A673 (cell line): ENCODE measurements at regions not wholly inside any gene's neighbourhood (a gene's known extent, or its start where the extent isn't known, plus 50 kb on each side); places are given as distances from the start of the nearest gene placed in this dataset.

Experiments used
- BruUV-seq: library from RNA; stranded (reverse); fragments of 400-500 nt; replicated peaks from 2 replicates; lab custom pipeline; 2021; lab: Mats Ljungman, UMichigan
- CTCF ChIA-PET: fragments of 300-600 bp; sonication (Branson Sonifier 250); formaldehyde crosslinking; loops from one replicate; lab custom pipeline; 2022; ENCODE audit warnings: antibody characterized with exemption; lab: Charles Lee
- POLR2A ChIA-PET: fragments of 300-600 bp; sonication (Branson Sonifier 250); formaldehyde crosslinking; loops from one replicate; lab custom pipeline; 2022; ENCODE audit warnings: antibody characterized with exemption; ENCODE audit not compliant: low non-redundant PET; lab: Charles Lee
- DNase-seq: peaks from one replicate; pipeline ENCODE4 v3.0.0-alpha.2; 2015; ENCODE audit warnings: low spot score
- H3K27ac ChIP-seq: fragments of 200-600 bp; sonication (generic); 2 replicates; pipeline ENCODE4 v1.5.1; 2016; ENCODE audit warnings: mixed run types, low read depth, mild to moderate bottlenecking, mixed read lengths, antibody characterized with exemption, low read length; ENCODE audit not compliant: poor library complexity, severe bottlenecking
- H3K27me3 ChIP-seq: fragments of 200-600 bp; sonication (generic); replicated peaks from 2 replicates; pipeline ENCODE4 v1.6.1; 2017; ENCODE audit warnings: mixed run types, low read depth, mild to moderate bottlenecking, mixed read lengths, antibody characterized with exemption, low read length; ENCODE audit not compliant: insufficient read depth, poor library complexity
- H3K36me3 ChIP-seq: fragments of 200-600 bp; sonication (generic); 2 replicates; pipeline ENCODE4 v1.6.1; 2016; ENCODE audit warnings: mixed run types, mild to moderate bottlenecking, mixed read lengths, antibody characterized with exemption, low read length; ENCODE audit not compliant: insufficient read depth, poor library complexity, severe bottlenecking
- H3K4me1 ChIP-seq: fragments of 200-600 bp; sonication (generic); 2 replicates; pipeline ENCODE4 v1.6.1; 2017; ENCODE audit warnings: mixed run types, mild to moderate bottlenecking, mixed read lengths, antibody characterized with exemption, low read length; ENCODE audit not compliant: insufficient read depth, poor library complexity, severe bottlenecking
- H3K4me3 ChIP-seq: fragments of 200-600 bp; sonication (generic); 2 replicates; pipeline ENCODE4 v1.5.1; 2016; ENCODE audit warnings: low read depth, mixed run types, mild to moderate bottlenecking, mixed read lengths, low read length; ENCODE audit not compliant: poor library complexity, severe bottlenecking
- H3K9me3 ChIP-seq: fragments of 200-600 bp; sonication (generic); 2 replicates; pipeline ENCODE4 v1.6.1; 2016; ENCODE audit warnings: mixed run types, low read depth, mild to moderate bottlenecking, mixed read lengths, antibody characterized with exemption, low read length; ENCODE audit not compliant: poor library complexity, severe bottlenecking
- CTCF ChIP-seq: fragments of 300-800, 200-600 bp; sonication (generic); conservative IDR thresholded peaks from 2 replicates; pipeline ENCODE4 v1.5.1; 2017; ENCODE audit warnings: low read depth, mild to moderate bottlenecking, antibody characterized with exemption, low read length, moderate library complexity, mixed read lengths
- EZH2 ChIP-seq: fragments of 200-600 bp; sonication (generic); IDR thresholded peaks from 2 replicates; pipeline ENCODE4 v1.6.1; 2017; ENCODE audit warnings: borderline replicate concordance, low read depth, mild to moderate bottlenecking, mixed read lengths, antibody characterized with exemption, low read length; ENCODE audit not compliant: poor library complexity, severe bottlenecking
- intact Hi-C: fragments of 100-400 bp; cut with micrococcal nuclease; formaldehyde crosslinking; loops from one replicate; pipeline ENCODE4 v1.10.0; 2022; ENCODE audit not compliant: unreplicated experiment

GRCh38 chr20:22407237-22408193 is 176.9 kb downstream of the FOXA2 start:
- Histone ChIP-seq H3K4me1 (no peaks in the 10 kb centered on the region), H3K36me3 (no peaks in the 10 kb centered on the region), H3K4me3 (no peak overlapping the region), H3K27ac (no peak overlapping the region), H3K9me3 (no peaks in the 10 kb centered on the region), H3K27me3 (peaks cover 36% of the 10 kb centered on the region)
- no peak for TF ChIP-seq CTCF
- intact Hi-C loops: no loop called here
- ChIA-PET CTCF (no interaction called here), POLR2A (no interaction called here)
- no TSS peak for BruUV-seq
- no peak for DNase-seq

DNA sequence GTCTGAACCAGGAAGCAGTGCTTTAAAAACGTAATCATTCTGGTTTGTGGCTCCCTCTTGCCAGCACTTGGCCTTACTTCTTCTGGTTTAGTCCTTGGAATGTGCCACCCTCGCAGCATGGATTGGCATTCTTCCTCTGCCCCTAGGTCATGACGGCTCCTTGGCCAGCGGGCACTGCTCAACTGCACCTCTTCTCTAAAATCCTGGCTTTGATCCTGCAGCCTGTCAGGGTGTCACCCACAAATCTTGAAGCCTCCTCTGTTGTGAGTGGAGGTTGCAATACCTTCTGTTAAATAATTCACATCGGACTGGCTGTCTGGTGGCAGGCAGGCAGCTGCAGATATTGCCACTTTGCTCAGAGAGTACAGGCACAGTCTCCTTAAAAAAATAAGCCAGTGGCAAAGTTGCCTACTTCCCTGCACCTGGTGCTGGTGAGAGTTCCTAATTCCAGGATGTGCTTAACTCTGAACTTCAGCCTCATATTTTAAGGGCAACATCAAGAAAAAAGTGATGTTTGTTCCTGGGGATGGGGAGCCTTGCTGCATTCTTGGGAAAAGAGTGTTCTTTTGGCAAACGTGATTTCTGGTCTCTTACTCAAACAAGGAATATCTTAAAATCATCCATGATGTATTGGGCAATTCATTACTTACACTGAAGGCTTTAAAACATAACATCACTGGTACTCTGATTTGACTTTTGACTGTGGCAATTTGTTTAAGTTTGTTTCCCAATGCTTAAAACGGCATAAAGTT is 179.8 kb downstream of the FOXA2 start:
- no peak overlapping the region for H3K27ac ChIP-seq
- no peak overlapping the region for H3K4me3 ChIP-seq
- TF ChIP-seq EZH2 (no peak), CTCF (no peak)
- no peak for DNase-seq
- no peaks in the 10 kb centered on the region for H3K9me3 ChIP-seq
- intact Hi-C loops: no loop called here
- peaks cover 52% of the 10 kb centered on the region for H3K27me3 ChIP-seq
- H3K36me3 ChIP-seq: no peaks in the 10 kb centered on the region
- ChIA-PET CTCF (no interaction called here), POLR2A (no interaction called here)
- no peaks in the 10 kb centered on the region for H3K4me1 ChIP-seq
- BruUV-seq: no TSS peak

DNA sequence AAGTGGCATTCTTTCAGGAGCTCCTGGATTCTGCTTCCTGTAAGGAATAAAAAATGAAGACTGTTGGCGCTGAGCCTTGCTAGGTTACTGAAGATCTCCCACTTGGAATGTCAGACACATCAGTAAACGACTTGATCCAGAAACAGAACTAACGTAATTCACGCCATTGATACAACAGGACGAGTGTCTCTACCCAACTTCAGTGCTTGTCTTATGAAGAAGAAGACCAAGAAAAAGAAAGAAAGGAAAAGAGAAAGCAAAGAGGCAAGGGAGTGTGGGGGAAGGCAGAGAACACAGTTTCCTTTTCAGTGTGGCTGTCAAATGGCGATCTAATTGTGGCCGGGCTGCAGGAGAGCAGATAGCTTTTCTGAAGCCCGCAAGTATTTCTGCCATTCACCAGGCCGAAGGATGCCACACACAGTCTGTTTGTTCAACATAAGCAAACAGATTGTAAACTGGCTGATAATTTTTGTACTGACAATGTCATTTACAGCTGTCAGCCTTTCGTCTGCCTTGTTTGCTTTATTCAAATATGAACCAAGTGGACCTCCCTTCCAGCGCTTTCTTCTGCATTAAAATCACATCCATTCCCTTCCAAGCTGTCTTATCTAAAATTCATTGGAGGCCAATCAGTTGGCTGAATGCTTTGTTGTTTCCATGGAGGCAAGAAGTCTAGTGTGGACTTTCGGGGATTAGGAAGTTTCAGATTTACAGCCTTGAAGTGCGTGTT is 180.6 kb downstream of the FOXA2 start:
- H3K27ac ChIP-seq: no peak overlapping the region
- H3K9me3 ChIP-seq: no peaks in the 10 kb centered on the region
- BruUV-seq: no TSS peak
- no peaks in the 10 kb centered on the region for H3K4me1 ChIP-seq
- DNase-seq: no peak
- no peaks in the 10 kb centered on the region for H3K36me3 ChIP-seq
- TF ChIP-seq CTCF (no peak), EZH2 (no peak)
- intact Hi-C loops: no loop called here
- no peak overlapping the region for H3K4me3 ChIP-seq
- H3K27me3 ChIP-seq: peaks cover 52% of the 10 kb centered on the region
- POLR2A ChIA-PET: no interaction called here
- CTCF ChIA-PET: no interaction called here
